BE2C (cell line): ENCODE measurements at regions not wholly inside any gene's neighbourhood (a gene's known extent, or its start where the extent isn't known, plus 50 kb on each side); places are given as distances from the start of the nearest gene placed in this dataset.

Experiments
- DNase-seq: peaks from one replicate; pipeline ENCODE4 v3.0.0-alpha.2; 2020
- H3K27me3 ChIP-seq: fragments of 250-450 bp; sonication (Bioruptor Pico); 2 replicates; pipeline ENCODE4 v1.5.1; 2020; ENCODE audit warnings: mild to moderate bottlenecking
- H3K36me3 ChIP-seq: fragments of 250-450 bp; sonication (Bioruptor Pico); 2 replicates; pipeline ENCODE4 v1.5.1; 2020; ENCODE audit warnings: mild to moderate bottlenecking
- H3K4me1 ChIP-seq: fragments of 250-450 bp; sonication (Bioruptor Pico); 2 replicates; pipeline ENCODE4 v1.5.1; 2020
- H3K4me3 ChIP-seq: 2 replicates; pipeline ENCODE4 v1.5.1; 2011; ENCODE audit warnings: low read depth, low read length
- H3K9me3 ChIP-seq: fragments of 250-450 bp; sonication (Bioruptor Pico); 2 replicates; pipeline ENCODE4 v1.5.1; 2020
- TF ChIP-seq, protein P1 (sequence below): IDR thresholded peaks from 2 replicates; pipeline ENCODE4 v1.5.1; 2012; ENCODE audit warnings: mild to moderate bottlenecking, low read depth, low read length

DNA sequence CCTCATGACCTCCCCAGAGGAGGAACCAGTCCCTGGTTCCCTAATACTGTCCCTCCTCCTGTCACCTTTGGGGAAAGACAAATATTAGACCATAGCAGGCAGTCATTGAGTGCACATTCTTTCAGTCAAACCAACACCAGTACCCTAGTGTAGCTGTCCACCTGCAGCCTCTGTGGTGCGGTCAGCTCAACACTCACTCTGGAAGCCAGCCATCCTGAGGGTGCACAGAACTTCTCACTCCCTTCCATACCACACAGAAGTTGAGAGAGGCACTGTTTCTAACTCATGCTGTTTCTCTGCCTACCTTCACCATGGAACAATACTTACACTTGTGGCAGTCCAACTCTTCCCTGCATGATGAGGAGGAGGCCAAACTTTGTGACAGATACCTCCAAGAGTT, 175.6 kb upstream of the FOXN2 start:
- H3K36me3 ChIP-seq = no peaks in the 10 kb centered on the region

GRCh38 chr2:48140586-48140985, 173.9 kb upstream of the FOXN2 start:
- DNase-seq = no peak
- TF ChIP-seq, protein P1, sequence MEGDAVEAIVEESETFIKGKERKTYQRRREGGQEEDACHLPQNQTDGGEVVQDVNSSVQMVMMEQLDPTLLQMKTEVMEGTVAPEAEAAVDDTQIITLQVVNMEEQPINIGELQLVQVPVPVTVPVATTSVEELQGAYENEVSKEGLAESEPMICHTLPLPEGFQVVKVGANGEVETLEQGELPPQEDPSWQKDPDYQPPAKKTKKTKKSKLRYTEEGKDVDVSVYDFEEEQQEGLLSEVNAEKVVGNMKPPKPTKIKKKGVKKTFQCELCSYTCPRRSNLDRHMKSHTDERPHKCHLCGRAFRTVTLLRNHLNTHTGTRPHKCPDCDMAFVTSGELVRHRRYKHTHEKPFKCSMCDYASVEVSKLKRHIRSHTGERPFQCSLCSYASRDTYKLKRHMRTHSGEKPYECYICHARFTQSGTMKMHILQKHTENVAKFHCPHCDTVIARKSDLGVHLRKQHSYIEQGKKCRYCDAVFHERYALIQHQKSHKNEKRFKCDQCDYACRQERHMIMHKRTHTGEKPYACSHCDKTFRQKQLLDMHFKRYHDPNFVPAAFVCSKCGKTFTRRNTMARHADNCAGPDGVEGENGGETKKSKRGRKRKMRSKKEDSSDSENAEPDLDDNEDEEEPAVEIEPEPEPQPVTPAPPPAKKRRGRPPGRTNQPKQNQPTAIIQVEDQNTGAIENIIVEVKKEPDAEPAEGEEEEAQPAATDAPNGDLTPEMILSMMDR = no peak
- Histone ChIP-seq H3K4me1 (no peaks in the 10 kb centered on the region), H3K9me3 (no peaks in the 10 kb centered on the region), H3K27me3 (no peaks in the 10 kb centered on the region), H3K36me3 (no peaks in the 10 kb centered on the region), H3K4me3 (no peak overlapping the region)

More for the DNA sequence above, 175.6 kb upstream of the FOXN2 start:
- Histone ChIP-seq H3K27me3 (no peaks in the 10 kb centered on the region), H3K9me3 (no peaks in the 10 kb centered on the region), H3K4me3 (no peak overlapping the region), H3K4me1 (no peaks in the 10 kb centered on the region)
- no peak for DNase-seq
- TF ChIP-seq, protein P1 = no peak

DNA sequence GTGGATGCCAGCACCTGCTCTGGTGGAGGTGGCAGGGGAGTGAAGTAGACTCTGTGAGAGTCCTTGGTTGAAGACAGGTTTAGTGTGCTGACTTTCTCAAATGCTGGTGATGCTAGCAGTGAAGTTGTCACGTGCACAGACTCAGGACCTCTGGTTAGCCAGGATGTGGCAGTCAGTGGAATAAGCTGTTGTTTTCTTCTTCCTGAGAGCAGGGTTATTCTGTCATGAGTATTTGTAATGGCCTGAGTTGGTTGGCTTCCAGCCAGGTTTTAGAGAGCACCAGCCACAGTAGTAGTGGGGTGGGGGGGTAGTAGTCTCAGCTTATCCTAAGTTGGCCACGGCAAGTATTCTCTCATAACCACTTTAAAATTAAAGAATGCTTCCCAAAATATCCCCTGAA, 169.7 kb upstream of the FOXN2 start:
- TF ChIP-seq, protein P1 = no peak
- H3K36me3 ChIP-seq = no peaks in the 10 kb centered on the region
- no peak overlapping the region for H3K4me3 ChIP-seq
- DNase-seq = no peak
- H3K9me3 ChIP-seq = no peaks in the 10 kb centered on the region
- H3K4me1 ChIP-seq = no peaks in the 10 kb centered on the region
- no peaks in the 10 kb centered on the region for H3K27me3 ChIP-seq

DNA sequence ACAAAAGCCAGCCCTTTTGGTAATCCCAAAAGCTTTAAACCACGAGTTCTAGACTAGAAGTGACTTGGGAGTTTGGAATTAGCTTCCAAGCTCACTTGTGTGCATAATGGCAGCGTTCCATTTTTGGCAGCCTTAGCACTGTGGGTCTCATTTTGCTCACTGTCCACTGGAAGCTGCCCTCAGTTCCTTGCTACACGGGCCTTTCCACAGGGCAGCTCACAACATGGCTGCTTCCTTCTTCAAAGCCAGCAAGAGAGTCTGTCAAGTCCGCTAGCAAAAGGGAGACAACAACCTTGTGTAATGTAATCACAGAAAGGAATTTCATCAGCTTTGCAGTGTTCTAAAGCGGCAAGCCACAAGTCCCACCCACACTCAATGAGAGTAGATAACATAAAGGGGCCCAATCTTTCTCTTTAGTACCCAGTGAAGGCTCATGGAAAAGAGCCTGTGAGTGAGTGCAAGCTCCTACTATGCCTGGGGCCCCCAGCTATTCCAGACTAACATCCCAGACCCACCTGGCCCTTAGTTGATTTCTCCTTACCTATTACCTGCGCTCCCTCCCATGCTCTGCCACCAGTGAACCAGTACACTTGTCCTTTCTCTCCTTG, 168.5 kb upstream of the FOXN2 start:
- Histone ChIP-seq H3K9me3 (no peaks in the 10 kb centered on the region), H3K36me3 (no peaks in the 10 kb centered on the region), H3K4me3 (no peak overlapping the region), H3K27me3 (no peaks in the 10 kb centered on the region), H3K4me1 (no peaks in the 10 kb centered on the region)
- no peak for DNase-seq
- TF ChIP-seq, protein P1 = no peak

DNA sequence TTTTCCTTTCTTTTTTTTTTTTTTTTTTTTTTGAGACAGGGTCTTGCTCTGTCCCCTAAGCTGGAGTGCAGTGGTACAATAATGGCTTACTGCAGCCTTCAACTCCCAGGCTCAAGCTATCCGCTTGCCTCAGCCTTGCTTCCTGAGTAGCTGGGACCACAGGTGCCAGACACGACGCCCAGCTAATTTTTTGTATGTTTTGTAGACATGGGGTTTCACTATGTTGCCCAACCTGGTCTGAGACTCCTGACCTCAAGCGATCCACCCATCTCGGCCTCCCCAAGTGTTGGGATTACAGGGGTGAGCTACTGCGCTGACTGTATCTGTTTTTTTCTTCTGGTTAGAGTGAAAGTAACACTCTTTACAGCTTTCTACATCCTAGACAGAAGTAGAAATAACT, 167.9 kb upstream of the FOXN2 start:
- TF ChIP-seq, protein P1 = no peak
- DNase-seq = no peak
- H3K9me3 ChIP-seq = no peaks in the 10 kb centered on the region

DNA sequence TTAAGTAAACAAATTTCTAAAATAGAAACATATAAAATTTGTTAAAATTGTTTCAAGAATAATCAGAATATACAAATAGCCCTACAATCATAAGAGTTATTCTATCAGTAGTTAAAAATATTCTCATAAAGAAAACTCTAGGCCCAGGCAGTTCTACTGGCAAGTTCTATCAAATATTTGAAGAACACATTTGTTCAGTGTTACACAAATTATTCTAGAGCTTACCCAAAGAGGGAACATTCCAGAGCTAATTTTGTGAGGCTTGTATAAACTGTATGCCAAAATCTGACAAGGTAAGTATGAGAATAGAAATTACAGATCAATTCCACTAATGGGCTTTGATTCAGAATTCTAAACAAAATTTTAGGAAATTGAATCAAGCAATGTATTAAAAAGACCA, 166.8 kb upstream of the FOXN2 start:
- no peaks in the 10 kb centered on the region for H3K36me3 ChIP-seq
- TF ChIP-seq, protein P1 = no peak
- no peaks in the 10 kb centered on the region for H3K27me3 ChIP-seq
- H3K9me3 ChIP-seq = no peaks in the 10 kb centered on the region
- no peak for DNase-seq
- no peak overlapping the region for H3K4me3 ChIP-seq
- H3K4me1 ChIP-seq = no peaks in the 10 kb centered on the region

More for the DNA sequence above, 167.9 kb upstream of the FOXN2 start:
- H3K36me3 ChIP-seq = no peaks in the 10 kb centered on the region
- H3K4me3 ChIP-seq = no peak overlapping the region
- H3K4me1 ChIP-seq = no peaks in the 10 kb centered on the region
- H3K27me3 ChIP-seq = no peaks in the 10 kb centered on the region
